IPS-18c (cell line): ENCODE measurements at regions not wholly inside any gene's neighbourhood (a gene's known extent, or its start where the extent isn't known, plus 50 kb on each side); places are given as distances from the start of the nearest gene placed in this dataset.
"Not testable (repeated sequence)": the region's sequence is repeated elsewhere in the genome, so short reads cannot be mapped to it uniquely, and the experiment has no call there.

ENCODE experiments used
- H3K4me3 ChIP-seq: 2 replicates; pipeline ENCODE4 v1.7.0; 2013; ENCODE audit warnings: low read depth, mild to moderate bottlenecking, low read length, moderate library complexity; ENCODE audit not compliant: insufficient read depth
- H3K9me3 ChIP-seq: one replicate; pipeline ENCODE4 v1.6.1; 2013; ENCODE audit warnings: mild to moderate bottlenecking, low read length, moderate library complexity; ENCODE audit not compliant: control insufficient read depth, insufficient read depth

- no peak overlapping the region for H3K4me3 ChIP-seq
- no peaks in the 10 kb centered on the region for H3K9me3 ChIP-seq
These were observed 195.4 kb downstream of the BAMBI start for GRCh38 chr10:28872587-28873165.

GRCh38 chr10:28873540-28873939 is 196.2 kb downstream of the BAMBI start:
- no peak overlapping the region for H3K4me3 ChIP-seq
- H3K9me3 ChIP-seq, result no peaks in the 10 kb centered on the region

- Histone ChIP-seq H3K4me3 (no peak overlapping the region), H3K9me3 (no peaks in the 10 kb centered on the region)
These were observed 196.9 kb downstream of the BAMBI start for GRCh38 chr10:28874210-28874609.

GRCh38 chr10:28875549-28876081 is 198.3 kb downstream of the BAMBI start:
- no peak overlapping the region for H3K4me3 ChIP-seq

GRCh38 chr10:28878236-28878970 is 201.1 kb downstream of the BAMBI start:
- no peaks in the 10 kb centered on the region for H3K9me3 ChIP-seq
- H3K4me3 ChIP-seq, result no peak overlapping the region

More at GRCh38 chr10:28875549-28876081, 198.3 kb downstream of the BAMBI start:
- no peaks in the 10 kb centered on the region for H3K9me3 ChIP-seq

GRCh38 chr10:28879246-28879645 is 201.9 kb downstream of the BAMBI start:
- no peaks in the 10 kb centered on the region for H3K9me3 ChIP-seq
- H3K4me3 ChIP-seq, result no peak overlapping the region

GRCh38 chr10:28879875-28880682 is 202.8 kb downstream of the BAMBI start:
- Histone ChIP-seq H3K9me3 (no peaks in the 10 kb centered on the region), H3K4me3 (no peak overlapping the region)

- H3K4me3 ChIP-seq, result no peak overlapping the region
- no peaks in the 10 kb centered on the region for H3K9me3 ChIP-seq
These were observed 203.3 kb downstream of the BAMBI start for GRCh38 chr10:28880683-28880950.

GRCh38 chr10:28881171-28881882 is 204.0 kb downstream of the BAMBI start:
- H3K4me3 ChIP-seq, result no peak overlapping the region
- H3K9me3 ChIP-seq, result no peaks in the 10 kb centered on the region

GRCh38 chr10:28883741-28884423 is 206.6 kb downstream of the BAMBI start:
- Histone ChIP-seq H3K4me3 (no peak overlapping the region), H3K9me3 (no peaks in the 10 kb centered on the region)

- Histone ChIP-seq H3K4me3 (no peak overlapping the region), H3K9me3 (no peaks in the 10 kb centered on the region)
These were observed 213.0 kb downstream of the BAMBI start for GRCh38 chr10:28890121-28890950.

- Histone ChIP-seq H3K9me3 (no peaks in the 10 kb centered on the region), H3K4me3 (no peak overlapping the region)
These were observed 213.9 kb downstream of the BAMBI start for GRCh38 chr10:28891058-28891713.

- no peaks in the 10 kb centered on the region for H3K9me3 ChIP-seq
- no peak overlapping the region for H3K4me3 ChIP-seq
These were observed 215.7 kb downstream of the BAMBI start for GRCh38 chr10:28892818-28893547.

- Histone ChIP-seq H3K9me3 (no peaks in the 10 kb centered on the region), H3K4me3 (no peak overlapping the region)
These were observed 216.8 kb downstream of the BAMBI start for GRCh38 chr10:28894146-28894545.

- not testable (repeated sequence) for H3K4me3 ChIP-seq, H3K9me3 ChIP-seq
These were observed 218.3 kb downstream of the BAMBI start for GRCh38 chr10:28895671-28896070.
